ENCODE measurements at regions not wholly inside any gene's neighbourhood (a gene's known extent, or its start where the extent isn't known, plus 50 kb on each side); places are given as distances from the start of the nearest gene placed in this dataset.

DNA sequence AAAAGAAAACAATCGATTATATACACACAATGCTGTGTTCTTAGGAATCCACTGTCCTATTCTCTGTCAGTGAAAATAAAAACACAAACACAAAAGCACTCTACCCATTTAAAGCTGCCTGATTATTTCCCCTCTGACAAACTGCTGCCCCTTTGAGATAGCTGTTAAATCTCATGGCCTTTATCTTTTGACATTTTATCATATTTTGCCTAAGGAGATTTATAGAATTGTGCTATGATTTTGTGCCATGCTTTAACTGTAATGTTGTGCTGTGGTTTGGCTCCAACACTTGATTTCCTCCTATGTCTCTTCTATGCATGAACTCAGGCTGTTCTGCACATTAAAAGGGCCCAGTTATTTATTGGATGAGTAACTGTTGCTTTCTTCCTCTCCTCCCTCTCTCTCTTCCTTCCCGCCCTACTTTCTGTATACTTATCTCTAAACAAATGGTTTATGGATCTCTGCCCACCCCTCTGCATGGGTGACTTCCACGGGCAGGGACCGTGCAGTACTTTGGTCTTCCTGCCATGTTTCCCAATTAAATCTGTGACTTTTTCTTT lies 1096.6 kb downstream of the TSN start:
- no peak for DNase-seq

DNA sequence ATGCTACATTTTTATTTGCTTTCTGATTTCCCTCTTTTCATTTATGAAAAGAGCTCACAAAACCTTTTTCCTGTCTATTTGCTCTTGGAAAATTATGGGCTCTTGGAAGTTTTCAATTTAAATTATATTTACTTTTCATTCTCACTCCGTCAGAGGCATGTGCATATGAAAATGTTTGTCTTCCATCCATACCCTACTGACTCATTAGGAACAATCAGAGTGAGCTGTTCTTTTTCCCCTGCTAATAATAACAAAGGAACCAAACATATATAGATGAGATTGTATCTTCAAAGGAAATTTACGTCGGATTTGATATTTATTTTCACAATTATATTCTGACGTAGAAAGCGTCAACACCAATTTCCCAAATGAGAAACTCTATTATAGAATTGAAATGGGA lies 1101.2 kb downstream of the TSN start:
- no peak for DNase-seq

DNA sequence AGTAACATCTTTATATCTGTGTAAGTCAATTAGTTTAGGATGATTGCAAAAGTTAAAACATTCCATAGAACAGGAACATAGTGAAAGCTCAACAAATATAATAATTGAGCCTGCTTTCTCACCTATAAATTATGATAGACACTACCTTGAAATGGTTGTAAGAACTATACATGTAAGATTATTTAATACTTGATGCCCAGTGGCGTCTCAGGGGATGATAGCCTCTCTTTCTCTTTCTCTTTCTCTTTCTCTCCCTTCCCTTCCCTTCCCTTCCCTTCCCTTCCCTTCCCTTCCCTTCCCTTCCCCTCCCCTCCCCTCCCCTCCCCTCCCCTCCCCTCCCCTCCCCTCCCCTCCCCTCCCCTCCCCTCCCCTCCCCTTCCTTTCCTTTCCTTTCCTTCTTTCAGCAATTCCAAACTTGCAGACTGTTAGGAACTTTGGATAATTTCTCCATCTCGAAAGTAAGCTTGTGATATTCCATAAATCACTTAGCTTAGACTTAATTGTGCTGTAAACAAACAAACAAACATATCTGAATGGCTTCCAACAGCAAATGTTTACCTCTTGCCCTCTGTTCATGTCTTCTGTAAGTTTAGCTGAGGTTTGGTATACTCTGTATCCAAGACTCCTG lies 1102.7 kb downstream of the TSN start:
- DNase-seq = no peak

DNA sequence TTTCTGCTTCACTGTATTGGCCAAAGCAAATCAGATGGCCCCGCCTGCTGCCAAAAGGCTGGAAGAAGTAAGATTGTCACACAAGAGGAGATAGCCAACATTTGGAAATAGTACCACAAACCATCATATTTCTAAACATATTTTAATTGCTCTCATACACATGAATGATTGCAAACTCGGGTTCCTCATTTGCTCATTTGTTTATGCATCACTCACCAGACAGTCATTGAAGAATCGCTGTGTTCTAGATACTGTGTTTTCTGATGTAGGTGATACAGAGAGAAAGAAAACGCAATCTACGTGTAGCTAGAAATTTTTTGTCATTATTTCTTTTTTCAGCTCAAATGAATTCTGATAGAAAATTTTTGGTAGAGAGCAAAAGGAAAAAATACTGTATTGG lies 1103.4 kb downstream of the TSN start:
- DNase-seq = no peak

DNA sequence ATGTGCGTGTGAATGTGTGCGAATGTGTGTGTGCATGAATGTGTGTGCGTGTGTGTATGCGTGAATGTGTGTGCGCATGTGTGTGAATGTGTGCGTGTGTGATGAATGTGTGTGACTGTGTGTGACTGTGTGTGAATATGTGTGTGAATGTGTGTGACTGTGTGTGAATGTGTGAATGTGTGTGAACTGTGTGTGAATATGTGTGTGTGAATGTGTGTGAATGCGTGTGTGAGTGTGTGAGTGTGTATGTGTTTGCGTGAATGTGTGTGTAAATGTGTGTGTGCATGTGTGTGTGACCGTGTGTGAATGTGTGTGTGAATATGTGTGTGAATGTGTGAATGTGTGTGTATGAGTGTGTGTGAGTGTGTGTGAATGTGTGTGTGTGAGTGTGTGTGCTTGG lies 1103.8 kb downstream of the TSN start:
- no peak for DNase-seq

DNA sequence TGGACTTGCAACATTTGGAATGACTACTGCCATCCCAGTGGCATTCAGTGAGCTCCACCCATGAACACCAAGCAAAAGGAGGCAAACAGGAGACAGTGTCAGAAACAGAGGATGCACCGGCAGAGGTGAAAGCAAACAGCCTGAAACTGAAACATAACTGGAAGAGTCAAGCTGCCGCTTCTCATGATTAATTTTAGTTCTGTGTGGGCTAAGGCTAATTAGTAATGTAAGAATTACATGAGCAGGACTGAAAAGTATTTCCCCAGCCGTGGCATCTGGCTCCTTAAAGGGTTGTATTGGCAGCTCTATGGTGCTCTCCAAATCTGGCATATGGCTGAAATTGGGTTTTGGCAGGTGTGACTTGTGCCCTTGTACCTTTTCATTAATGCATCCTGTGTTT lies 1108.1 kb downstream of the TSN start:
- DNase-seq = no peak

DNA sequence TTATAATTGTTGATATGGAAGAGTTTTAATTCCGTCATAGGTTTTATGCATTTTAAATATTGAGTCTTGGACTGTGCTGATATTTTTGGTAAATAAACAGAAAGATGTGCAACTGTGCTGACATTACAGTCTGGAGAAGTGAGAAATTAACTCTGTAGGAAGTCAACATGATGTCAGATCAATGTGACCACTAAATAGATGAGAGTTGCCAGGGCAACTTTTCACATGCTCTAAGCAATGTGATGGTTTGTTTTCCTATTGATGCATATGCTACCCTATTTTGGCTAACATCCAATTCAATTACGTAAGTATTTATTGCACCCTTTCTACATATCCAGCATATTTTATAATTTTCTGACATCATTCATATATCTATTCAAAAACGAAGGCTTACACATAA lies 1109.3 kb downstream of the TSN start:
- DNase-seq = no peak

DNA sequence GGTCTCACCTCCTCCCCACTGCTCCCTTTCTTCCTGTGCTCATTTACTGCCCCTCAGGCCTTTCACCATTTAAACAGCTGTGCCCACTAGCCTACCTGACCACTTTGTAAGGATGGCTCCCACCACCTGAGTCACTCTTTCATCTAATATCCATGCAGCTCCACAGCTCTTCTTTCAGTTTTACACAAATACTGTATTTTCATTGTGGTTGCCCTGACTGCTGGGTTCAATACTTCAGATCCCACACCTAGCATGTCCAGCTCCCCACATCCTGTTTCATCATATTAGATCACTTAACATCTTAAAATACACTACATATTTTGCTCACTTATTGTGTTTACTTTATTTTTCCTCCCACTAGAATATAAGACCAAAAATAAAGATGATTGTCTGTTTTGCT lies 1110.6 kb downstream of the TSN start:
- DNase-seq = no peak

DNA sequence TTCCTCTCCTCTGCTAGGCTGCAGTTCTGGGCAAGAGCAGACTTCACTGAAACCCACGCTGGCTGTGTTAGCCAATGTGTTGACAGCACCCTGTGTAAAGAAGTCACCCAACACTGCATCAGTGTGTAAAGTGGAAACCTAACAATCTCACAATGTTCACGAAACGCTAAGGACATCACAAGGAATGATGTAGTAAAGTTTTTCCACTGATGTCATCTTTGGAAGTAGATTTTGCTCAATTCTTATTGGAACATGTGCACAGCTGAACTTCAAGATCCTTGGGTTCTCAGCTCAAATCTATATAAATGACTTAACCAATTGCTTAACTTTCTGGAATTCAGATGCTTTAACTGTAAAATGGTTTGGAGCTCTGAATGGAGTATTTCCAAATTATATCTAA lies 1112.5 kb downstream of the TSN start:
- no peak for DNase-seq

DNA sequence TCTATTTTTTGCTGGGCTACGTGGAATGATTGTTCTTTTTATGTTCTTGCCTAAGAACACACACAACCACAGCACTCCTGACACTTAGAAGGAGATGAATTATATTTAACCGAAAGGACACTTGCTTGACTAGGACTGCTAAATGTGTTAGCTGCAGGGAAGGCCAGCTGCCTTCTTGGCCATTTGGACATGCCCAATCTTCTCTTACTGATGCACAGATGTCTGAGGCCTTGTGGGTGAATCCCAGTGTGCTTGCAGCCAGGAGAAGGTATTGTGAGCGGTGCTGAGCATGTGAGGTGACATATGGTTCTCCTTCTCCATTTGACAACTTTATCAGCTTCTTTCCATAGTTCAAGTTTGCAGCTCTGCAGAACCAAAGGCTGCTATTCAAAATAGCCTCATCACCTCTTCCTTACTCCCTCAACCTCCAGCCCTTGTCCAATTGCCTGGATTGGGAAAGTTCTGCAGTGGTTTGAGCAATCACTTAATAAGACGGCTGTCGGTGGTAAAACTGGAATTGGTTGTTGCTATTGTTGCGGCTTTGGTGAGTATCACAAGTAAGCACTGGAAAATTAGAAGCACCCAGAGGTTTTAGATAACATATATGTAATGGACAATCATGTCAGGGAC lies 1113.3 kb downstream of the TSN start:
- DNase-seq = no peak

DNA sequence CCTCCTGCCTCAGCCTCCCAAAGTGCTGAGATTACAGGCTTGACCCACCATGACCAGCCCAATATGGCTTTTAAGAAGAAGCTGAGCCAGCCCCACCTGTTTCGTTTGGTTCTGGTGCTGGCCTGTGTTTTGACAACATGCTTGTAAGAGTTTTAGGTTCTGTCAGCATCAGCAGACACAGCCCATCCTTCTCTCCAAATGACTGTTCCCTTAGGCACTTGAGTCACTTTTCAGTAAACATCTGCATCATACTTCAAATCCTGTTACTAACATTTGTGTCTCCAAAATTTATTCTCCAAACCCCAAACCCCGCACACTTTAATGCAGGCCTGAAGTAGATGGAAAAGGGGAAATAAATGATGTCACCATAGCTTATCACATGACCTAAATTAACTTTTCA lies 1118.5 kb downstream of the TSN start:
- no peak for DNase-seq

DNA sequence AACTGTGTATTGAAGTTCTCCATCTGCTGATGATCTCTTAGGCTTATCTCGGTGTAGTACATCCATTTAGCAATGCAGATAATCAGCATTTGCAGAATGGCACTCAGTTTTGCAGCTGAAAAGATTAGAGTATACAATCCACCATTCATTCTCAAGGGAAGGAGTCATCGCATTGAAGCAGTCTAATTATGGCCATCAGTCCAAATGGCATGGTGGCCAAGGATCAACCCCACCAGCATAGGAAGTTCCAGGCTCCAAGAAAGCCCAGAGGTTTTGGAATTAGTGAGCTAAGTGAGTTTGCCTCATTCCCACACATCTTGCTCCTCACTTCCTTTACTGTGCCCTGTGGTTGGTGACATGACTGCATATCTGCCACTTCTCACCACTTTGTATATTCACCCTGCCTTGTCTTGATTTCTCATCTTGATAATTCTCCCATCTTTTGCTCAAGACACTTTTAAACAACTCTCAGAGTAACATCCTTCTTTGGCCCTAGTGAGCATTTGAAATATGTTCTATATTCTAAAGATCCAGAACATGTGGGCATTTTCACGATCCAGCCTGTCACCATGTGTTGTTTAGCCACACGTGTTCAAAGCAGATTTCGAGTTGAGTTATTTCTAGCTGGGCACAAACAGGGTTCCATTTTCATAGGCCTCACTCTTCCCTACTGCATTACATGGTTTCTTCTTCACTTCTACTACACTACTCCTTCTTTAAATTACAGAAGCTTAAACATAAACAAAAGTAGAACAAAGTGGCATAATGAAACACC lies 1119.8 kb downstream of the TSN start:
- peak; percentile 21 for DNase-seq

DNA sequence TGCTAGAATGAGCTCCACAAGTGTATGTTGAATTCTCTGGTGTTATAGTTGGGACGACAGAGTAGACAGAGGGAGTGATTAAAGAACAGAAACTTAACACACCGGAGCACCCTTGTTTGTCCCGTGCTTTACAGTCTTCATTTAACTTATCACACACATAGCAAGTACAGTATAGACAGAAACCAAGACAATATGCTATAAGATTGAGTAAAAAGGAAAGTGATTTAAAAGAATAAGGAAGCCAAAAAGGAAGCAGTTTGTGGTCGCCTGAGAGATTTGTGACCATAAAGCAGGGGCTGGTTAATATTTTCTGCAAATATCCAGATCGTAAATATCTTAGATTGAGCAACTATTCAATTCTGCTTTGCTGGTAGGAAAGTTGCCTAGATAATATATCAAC lies 1128.4 kb downstream of the TSN start:
- DNase-seq = peak; percentile 3

DNA sequence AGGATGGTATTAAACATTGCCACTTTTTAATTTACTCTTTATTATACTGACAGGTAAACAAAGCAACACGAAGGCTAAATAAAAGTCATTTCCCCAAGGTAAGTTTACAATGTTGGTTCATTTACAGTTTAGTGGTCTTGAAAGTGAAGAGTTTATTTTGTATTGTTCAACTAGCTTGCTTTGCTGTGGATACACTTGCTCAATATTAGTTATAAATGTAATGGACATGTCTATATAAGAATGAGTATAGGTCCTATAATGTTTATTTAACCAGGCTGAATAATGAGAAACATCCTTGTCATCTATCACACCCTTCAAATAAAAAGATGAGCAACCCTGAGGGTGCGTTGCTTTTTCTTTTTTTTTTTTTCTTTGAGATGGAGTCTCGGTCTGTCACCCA lies 1129.4 kb downstream of the TSN start:
- no peak for DNase-seq

DNA sequence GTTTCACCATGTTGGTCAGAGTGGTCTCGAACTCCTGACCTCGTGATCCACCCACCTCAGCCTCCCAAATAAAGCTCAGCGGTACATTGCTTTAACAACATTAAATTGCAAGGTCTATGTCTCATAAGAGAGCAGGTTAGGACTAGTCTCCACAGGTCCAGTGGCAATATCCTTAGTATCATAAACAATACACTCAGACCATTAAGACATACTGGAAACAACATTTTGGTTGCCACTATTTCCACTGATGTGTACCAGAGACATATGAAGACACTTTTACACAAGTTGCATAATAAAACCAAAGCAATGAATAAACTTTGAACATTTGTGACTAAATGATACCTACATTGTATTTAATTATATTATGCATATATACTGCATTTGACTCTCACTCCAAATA lies 1130.0 kb downstream of the TSN start:
- DNase-seq = no peak

DNA sequence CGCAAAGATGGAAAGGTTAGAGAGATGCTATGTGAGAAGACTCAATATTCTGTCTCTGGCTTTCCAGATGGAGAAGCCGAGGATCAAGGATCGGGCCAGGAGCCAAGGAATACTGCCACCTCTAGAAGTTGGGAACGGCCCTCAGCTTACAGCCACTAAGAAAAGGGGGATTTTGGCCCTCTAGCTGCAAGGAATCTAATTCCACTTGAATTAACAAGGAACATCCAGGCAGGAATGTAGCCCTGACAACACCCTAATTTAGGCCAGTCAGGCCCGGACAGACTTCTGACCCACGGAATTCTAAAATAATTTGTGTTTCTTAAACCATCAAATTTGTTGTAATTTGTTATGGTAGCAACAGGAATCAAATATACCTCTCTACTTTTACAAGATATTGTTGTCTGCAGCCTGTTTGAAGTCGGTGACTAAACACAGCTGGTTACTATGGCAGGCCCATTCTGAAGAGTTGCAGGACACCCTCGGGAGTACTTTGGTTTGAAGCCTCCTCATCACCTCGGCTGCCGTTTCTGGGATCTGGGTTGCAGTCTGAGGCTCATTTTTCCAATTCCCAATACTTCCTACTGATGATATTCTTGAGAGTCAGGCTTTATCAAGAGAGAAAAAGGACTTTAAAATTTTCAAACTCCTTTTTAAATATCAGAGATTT lies 1131.2 kb downstream of the TSN start:
- no peak for DNase-seq

DNA sequence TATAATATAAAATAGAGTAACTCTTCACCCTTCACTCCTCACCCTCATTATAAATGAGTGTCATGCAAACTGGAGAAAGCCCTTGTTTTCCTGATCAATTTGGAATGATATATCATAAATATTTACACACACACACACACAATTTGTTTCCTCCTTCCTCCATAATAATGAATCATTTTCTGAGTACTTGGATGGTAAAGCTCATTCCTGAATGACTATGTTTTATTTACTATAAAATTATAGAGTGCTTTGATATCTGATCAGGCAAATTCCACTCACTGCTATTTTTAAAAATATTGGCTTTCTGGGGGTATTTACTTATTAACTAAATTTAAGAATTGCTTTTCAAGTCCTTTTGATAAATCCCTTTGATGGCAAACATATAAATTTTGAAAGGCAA lies 1125.5 kb upstream of the CNTNAP5 start:
- no peak for DNase-seq

DNA sequence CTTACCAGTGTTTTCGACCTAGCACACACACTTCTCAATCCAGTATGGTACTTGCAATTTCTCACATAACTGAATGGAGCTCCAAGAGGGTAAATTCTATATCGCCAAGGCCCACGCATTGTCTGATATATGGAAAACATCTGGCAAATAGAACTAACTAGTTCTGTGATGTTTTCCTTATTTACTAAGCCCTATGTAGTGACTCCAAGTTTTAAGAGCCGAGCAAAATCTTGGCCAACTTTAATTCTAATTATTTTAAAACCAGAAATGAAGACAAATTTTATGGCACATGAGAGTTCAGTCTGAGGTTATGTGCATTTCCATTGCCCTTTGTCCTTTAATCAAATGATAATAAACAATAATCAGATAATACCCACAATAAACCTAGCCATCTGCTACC lies 1119.7 kb upstream of the CNTNAP5 start:
- no peak for DNase-seq

DNA sequence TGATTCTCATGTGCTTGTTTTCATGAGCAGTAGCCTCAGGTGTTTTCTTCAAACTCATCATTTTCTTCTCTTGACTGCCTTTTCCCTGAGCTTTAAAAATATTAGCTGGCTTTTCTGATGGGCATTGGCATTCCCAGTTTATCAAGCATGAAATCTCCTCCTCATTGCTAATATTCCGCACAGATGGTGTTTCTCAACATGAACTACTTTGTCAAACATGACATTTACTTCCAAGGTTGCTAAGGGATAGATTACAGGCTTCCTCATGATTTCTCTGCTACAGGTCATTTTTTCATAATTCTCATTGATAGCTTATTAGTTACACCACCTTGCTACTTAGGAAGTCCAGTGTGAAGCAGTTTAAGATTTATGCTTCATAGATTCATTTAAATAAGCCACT lies 1116.9 kb upstream of the CNTNAP5 start:
- DNase-seq = no peak

DNA sequence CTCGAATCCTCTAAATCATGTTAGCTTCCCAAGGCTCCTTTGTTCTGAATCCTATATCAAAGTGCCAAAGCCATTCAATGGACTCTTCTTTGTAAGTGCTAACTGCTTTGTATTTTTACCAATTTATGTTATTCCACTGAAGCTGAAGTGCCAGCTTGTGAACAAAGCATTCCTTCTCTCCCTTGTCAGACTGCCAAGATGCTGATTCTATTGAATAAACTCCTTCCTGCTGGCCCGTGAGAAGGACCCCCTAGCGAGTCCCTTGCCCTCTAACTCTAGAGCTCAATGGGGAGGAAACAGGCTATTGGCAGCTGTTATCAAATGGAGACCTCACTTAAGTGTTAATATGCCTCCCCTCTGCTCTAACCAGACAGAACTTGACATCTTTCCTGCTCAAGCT lies 1097.9 kb upstream of the CNTNAP5 start:
- DNase-seq = no peak

DNA sequence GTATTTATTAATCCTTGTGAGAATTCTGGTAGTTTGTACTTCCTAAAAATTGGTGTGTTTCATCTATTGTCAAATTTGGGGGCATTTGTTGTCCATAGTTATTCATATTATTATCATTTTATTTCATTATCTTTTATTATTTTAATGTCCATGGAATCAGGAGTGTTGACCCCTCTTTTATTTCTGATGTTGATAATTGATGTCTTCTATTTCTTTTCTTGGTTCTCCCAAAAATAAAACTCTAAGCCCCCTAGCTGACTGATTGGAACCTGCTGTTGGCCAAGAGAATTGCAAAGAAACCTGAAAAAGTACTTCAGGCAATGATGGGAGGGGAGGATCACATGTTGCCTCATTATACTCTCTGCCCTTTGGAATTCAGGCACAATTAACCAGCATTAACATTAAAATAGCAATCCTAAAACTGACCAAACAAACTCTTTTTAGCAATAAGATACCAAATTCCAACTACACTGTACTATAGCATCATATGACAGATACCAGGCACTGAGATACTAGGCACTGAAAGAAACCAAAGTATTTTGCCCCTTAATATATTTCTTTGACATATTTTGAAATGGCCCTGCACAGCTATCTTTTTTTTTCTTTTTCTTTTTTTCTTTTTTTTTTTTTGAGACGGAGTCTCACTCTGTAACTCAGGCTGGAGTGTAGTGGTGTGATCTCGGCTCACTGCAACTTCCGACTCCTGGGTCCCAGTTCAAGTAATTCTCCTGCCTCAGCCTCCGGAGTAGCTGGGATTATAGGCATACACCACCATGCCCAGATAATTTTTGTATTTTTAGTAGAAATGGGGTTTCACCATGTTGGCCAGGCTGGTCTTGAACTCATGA lies 1097.2 kb upstream of the CNTNAP5 start:
- DNase-seq = no peak

DNA sequence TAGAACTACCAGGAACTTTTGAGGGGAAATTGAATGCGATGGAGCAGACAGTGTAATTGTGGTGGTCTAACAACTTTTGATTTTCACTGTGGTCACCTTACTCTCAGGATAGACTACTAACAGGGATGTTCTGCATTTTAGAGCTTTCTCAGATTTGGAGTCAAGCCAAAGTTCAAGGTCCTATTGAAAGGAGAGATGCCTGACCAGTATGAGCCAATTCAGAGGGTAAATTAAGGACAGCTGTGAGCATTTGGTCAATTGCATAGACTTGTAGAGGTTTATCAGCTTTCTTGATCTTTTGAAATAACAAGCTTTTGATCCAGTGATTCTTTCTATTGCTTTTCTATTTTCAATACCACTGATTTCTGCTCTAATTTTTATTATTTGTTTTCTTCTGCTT lies 1095.7 kb upstream of the CNTNAP5 start:
- no peak for DNase-seq

DNA sequence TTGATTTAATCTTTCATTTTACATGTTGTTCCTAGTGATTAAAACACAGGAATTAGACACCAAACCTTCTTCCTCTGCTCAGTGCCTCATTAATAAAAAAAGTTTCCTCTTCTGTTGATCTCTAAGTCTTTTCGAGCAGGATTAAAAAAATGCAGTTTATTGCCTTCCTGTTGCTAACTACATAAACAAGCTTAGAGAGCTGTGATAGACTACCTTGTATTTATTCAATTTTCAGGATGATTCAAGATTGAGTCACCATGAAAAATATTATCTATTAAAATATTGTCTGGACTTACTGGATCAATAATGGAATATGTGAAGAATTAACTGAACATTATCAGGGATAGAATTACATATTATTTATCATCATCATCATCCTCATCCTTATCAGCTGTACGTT lies 1089.6 kb upstream of the CNTNAP5 start:
- DNase-seq = no peak

Measured in hematopoietic multipotent progenitor cell treated with erythropoietin and hydrocortisone succinate and interleukin-3 and kit ligand, for 6 days (in vitro differentiated cells).